CD4-positive, alpha-beta T cell treated with Interferon gamma for 1 hour (primary cell): ENCODE measurements at regions not wholly inside any gene's neighbourhood (a gene's known extent, or its start where the extent isn't known, plus 50 kb on each side); places are given as distances from the start of the nearest gene placed in this dataset.
"Not testable (repeated sequence)": the region's sequence is repeated elsewhere in the genome, so short reads cannot be mapped to it uniquely, and the experiment has no call there.

ENCODE experiments used
- DNase-seq: peaks from one replicate; pipeline ENCODE4 v3.0.0-alpha.2; 2020

DNA sequence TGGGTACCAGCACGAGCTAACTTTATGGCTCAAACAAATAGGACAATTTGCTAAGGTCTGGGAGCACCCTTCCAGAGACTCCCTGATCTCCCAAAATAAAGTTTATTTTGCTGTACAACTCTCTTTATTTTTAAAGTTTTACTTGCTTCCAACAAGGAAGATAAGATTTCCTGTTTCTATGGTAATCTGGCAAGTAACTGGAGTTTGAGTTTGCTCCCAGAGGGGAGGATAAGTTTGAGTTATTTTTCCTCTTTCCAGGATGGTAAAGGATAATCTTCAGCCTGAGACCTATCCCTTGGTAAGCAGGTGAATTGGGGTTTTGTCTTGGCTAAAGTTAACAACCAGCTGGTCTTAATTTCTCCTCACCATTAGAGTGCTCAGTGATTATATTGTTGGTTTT lies 1019.4 kb upstream of the ALCAM start:
- DNase-seq, result no peak

DNA sequence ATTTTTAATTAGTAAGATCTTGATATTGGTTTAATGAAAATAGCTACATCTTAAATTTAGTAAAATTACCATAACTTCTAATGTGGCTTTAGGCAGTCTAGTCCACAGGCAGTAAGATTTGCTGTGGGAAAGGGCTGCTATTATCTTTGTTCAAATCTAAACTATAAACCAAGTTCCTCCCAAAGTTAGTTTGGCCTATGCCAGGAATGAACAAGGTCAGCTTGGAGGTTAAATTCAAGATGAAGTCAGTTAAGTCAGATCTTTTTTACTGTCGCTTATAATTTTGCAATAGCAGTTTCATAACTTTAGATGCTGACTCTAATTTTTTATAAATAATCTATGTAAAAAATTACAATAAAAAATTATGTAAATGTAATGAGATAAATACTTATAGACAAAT lies 1016.9 kb upstream of the ALCAM start:
- DNase-seq, result no peak

DNA sequence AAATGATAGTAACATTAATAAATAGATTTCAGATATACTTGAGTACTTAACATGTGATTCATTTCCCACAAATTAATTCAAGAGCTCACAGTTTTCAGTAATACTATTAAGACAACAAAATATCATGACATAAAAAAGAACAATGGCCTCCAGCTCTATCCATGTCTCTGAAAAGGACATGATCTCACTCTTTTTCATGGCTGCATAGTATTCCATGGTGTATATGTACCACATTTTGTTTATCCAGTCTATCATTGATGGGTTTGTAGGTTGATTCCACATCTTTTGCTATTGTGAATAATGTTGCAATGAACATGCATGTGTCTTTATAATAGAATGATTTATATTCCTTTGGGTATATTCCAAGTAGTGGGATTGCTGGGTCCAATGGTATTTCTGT lies 1012.8 kb upstream of the ALCAM start:
- DNase-seq, result no peak

DNA sequence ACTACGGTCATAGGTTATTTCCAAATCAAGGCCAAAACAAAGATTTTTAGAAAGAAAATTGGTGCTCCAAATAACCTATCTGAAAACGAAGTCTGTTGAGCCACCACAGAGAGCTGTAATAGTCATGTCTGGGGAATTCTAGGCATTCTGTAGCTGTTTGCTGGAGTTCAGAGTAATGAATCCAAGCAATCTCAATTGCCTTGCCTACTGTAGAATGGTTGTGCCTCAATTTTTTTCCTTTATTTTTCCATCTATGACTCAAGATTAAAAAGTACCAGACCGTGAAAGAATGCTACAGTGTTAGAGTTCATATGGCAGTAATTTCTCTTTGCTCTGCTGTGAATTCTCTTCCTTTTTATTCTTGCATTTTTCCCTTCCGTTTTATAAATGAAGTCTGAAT lies 1007.2 kb upstream of the ALCAM start:
- no peak for DNase-seq

DNA sequence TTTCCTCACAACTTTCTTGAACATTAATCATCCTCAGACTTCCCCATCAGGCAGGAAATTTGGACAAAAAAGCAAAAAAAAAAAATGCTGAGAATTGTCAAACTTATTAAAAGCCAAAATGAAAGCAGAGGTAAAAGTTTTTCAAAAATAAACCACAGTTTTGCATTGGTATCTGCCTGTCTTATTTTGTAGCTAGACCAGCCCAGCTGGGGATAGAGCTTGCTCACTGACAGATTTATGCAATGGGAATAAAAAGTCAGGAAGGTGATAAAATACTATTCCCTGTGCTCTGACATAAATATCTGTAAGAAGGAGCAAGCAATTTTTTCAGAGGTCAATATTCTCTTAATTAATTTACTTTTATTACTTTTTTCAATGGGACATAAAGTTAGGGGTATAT lies 1006.7 kb upstream of the ALCAM start:
- no peak for DNase-seq

DNA sequence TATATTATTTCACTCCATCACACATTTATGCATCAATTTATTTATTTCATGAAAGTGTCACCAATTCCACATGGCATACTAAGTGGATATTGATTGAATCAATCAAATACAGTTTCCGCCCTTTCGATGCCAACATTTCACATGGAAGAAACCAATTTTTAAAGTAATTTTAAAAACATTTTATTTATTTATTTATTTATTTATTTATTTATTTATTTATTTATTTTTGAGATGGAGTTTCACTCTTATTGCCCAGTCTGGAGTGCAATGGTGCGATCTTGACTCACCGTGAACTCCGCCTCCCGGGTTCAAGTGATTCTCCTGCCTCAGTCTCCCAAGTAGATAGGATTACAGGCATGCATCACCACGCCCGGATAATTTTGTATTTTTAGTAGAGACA lies 1005.0 kb upstream of the ALCAM start:
- not testable (repeated sequence) for DNase-seq

DNA sequence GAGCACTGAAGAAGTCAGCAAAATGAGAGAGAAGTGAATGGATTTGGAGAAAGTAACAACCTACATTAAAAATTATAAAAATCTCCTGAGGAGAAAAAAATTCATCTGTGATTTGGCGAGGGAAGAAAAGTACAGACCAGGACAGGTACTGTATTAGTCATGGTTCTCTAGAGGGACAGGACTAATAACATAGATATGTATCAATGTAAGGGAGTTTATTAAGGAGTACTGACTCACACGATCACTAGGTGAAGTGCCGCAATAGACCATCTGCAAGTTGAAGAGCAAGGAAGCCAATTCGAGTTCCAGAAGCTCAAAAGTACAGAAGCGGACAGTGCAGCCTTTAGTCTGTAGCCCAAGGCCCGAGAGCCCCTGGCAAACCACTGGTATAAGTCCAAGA lies 1004.4 kb upstream of the ALCAM start:
- no peak for DNase-seq

DNA sequence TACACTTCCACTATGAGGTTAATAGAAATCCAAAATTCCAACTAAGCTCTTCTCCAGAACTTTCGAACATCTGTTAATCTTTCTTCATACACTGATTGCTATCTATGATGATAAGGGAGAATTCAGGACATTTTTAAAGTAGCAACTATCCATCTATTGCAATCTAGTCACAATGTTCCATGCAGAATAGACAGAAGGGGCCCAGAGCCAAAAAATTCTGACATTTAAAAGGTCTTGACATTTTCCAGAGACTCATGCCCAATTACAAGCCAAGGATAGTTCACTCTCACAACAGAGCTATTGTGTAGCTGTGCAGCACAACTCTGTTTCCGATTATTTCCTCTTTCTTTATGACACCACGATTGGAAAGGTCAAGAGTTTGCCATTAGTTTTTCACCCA lies 999.7 kb upstream of the ALCAM start:
- no peak for DNase-seq

DNA sequence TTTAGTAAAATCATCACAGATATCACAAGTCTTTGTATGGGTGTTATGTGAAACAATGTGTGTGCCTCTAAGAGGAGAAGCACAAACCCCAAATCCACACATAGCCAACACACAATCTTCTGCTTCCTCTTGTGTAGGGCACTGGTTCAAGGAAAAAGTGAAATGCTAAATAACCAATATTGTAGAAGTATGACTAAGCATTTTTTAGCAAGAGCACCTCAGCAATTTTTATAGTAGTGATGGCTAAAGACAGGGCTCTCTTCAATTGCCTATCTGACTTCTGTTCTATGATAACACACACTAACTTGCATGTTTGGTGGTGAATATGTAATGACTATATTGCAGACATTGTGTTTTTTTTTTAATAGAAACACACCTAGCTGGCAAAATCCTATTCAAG lies 997.9 kb upstream of the ALCAM start:
- DNase-seq, result no peak

DNA sequence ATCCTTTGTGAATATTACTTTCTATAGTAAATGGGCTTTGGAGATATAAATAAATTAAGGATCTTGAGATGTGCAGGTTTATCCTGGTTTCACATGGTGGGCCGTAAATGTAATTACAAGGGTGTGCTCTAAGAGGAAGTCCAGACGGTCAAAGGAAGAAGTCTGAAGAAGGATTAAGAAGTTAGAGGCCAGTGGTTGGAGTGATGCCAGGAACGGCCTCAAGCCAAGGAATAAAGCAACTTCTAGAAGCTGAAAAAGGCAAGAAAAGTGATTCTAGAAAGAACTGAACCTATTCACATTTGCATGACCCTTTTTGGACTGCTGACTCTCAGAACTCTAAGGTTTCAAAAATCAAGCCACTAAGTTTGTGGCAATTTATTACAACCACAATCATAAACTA lies 981.3 kb upstream of the ALCAM start:
- DNase-seq, result no peak

DNA sequence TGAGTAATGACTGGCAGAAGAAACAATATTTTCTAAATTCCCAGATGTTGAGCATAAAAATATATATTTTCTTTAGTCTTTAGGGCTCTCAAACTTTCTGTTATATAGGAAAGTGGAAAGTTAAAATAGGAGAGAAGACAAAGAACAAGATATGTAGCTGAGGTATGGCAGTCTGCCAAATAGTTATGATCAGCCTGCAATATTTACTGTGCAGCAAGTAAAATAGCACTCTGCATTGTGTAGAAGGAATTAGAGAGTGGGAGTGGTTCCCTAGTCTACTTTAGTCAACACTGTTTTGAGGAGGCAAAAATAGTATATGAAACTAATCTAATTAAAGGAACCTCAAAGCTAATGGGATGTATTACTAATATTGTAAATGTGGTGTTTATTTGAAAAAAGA lies 978.1 kb upstream of the ALCAM start:
- no peak for DNase-seq

DNA sequence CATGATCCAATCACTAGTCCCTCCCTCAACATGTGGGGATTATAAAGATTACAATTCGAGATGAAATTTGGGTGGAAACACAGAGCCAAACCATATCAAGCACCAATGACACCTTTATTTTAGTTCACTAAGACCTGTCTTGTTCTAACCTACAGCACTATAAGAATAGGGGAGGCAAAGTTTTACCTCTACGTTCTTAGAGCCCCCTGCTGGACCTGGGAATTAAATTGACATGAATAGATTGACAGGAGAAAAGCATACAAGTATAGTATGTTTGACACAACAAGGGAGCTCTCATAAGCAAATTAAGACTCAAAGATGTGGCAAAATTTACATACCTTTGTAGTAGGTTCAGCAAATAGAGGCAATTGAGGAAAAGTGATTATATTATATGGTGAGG lies 974.4 kb upstream of the ALCAM start:
- no peak for DNase-seq

DNA sequence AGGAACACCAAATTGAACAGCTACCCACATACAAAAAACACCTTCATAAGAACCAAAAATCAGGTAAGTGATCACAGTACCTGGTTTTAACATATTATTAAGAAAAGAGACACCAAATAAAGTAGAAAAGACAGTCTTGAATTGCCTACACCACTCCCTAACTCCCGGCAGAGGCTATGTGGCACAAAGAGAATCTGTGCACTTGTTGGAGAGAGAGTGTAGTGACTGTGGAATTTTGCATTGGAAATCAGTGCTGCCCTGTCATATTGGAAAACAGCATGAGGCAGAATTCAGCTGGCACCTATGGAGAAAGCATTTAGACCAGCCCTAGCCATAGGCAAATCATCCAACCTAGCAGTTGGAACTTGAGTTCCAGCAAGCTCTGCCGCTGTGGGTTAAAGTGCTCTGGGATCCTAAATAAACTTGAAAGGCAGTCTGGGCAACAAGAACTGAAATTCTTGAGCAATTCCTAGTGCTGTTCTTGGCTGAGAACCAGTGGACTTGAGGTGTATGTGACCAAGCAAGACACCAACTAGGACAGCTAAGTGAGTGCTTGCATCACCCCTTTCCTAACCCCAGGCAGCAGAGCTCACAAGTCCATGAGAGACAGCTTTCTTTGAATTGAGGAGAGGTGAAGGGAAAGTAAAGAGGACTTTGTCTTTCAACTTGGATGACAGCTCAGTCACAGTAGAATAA lies 969.6 kb upstream of the ALCAM start:
- DNase-seq, result no peak

DNA sequence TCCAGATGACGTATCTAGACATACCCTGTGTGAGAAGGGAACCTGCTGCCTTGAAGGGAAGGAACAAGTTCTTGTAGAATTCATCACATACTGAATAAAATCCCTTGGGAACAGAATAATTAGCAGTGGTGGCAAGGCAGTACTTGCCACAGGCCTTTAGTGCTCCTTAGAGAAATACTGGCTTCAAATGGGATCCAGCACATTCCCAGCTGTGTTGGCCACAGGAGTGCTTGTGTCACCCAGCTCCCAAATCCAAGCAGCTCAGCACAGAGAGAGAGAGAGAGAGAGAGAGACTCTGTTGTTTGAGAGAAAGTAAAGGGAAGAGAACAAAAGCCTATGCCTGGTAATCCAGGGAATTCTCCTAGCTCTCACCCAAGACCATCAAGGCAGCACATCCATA lies 969.0 kb upstream of the ALCAM start:
- DNase-seq, result no peak

DNA sequence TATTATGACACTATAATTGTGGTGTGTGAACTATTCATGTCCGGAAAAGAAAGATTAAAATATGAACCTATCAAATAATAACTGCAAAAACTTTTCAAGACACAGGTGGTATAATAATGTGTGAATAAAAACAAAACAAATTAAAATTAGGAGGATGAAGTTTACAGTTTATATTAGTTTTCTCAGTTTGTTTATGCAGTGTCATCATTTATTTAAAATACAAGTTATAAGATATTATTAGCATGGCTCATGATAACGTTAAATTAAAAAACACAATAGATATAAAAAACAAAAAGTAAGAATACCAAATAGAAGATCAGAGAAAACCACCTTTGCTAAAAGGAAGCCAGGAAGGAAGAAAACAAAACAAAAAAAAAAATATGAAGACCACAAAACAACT lies 963.8 kb upstream of the ALCAM start:
- no peak for DNase-seq

DNA sequence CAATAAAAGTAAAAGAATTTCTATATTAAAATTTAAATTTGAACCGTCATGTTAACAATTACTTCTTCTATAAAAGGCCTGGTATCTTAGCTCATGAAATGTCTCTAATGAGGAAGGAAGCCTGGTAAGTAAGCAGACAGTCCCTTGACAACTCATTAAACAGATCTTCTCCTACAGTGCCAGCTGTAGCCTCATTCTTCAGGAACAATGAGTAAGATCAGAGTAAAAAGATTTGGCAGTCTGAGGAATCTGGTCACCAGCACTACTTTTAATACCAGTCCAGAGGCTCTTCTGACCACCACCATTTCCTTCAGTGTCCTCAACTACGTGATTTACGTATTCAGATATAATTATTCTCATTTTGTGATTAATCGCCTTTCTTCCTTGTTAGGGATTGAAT lies 955.0 kb upstream of the ALCAM start:
- DNase-seq, result no peak

DNA sequence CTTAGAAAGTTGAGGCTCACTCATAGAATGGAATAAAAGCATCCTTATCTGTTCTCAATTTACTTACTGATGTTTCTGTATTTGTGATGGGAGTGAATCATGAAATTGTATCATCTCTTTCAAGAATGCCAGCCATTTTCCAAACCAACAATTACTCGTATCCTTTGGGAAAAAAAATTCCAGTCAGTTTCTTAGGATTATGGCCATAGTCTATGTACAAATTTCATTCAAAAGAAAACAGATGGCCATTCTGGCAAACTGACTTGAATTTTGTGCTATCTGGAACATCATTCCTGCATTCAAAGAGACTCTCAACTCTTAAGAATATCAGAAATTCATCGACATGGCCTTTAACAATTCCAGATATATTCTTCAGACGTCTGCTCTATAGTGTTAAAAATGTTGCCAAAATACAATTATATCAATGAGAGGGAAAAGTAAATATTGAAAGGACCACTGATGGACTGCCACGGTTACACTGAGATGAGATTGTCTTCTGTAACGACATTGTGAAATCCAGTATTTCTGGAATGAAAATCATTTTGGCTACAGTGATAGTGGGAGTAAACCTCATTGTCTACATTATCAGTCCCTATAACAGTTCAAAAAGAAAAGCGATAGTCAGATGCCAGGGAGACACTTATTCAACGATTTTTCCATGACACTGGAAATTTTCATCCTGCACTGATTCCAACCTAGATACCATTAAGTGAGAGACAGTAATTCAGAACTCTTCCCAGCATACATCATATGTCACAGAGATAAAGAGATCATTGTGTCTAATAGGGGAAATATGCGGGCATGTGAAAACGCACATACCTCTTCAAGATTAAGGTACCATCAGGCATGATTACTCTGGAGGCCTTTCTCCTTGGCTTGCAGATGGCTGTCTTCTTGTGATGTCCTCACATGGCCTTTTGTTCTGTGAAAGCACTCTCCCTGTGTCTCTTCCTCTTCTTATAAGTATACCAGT lies 953.8 kb upstream of the ALCAM start:
- DNase-seq, result no peak

DNA sequence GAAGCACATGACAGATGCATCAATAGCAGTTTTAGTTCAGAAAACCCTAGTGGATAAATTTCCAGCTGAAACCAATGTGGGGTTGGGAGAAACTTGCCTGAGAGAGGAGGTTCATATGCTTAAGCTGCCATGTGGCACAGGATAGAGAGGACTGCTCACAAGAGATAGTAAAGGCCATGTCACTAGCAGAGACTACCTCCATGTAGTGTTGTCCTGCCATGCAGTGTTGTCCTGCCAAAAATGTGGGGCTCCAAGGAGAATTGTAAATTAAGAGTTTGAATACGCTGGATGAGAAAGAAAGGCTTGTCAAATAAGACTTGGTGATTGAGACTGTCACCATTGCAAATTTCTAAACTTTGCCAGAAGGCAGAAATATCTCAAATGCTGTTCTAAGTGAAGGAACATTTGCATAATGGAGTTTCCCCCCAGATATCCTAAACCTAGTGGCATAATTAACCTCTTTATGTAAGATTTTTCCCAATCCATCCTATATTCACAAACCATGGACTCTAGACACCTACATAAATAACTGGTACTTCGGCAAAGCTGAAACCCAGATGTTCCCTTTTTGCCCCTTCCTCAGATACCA lies 938.3 kb upstream of the ALCAM start:
- no peak for DNase-seq

DNA sequence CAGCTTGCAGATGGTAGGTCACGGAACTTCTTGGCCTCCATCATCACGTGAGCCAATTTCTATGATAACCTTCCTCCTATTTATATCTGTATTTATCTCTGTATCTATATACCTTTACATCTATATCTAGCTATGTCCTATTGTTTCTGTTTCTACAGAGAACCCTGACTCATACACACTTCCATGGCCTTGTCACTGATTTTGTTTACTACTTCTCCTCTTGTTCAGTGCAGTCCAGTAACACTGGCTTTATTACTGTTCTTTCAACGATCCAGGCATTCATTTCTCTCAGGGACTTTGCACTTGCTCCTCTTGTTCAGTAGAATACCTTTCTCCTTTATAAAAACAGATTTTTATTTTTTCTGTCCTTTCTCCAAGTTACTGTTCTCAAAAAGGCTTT lies 937.0 kb upstream of the ALCAM start:
- no peak for DNase-seq

DNA sequence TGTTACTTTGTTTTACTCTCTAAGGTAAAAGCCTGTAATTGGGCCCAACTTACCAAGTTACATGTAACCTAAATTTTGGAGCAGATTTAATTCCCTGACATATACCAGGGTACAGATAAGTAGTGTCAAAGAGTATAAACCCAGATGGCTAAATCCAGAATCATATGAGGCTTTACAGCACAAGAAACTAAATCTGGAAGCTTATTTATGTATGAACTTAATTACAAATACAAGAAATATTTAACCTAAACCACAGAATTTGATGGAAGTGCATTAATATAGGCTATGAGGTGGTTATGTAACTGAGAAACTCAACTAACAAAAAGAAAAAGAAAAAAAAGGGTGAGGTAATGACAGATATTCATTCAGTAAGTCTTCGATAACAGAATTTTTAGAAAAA lies 930.2 kb upstream of the ALCAM start:
- no peak for DNase-seq

DNA sequence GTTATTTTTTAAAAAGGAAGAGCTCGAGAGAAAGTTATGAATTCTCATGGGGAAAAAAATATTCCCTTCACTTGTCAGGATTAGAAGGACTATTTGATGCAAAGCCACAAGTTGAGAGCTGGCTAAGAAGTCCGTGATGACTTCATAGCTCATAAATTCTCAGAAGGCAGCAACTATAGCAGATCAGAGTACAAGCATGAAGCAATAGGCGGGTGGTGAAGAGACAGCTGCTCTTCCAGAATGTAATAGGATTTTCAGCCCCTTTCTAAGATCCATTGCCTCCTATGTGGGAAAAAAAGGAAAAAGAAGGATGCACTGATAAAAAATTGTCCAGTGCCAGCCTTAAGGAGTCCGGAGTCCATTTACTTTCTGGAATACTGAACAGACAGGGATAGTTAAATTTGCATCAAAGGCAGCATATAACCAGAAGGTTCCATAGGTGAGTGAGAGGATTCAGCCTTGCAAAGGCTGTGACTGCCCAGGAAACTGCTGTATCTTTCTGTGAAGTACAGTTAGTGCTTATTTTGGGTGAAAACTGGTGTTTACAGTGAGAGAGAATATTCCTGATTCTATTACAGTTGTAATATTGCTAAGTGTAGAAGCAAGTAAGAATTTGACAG lies 929.5 kb upstream of the ALCAM start:
- no peak for DNase-seq

DNA sequence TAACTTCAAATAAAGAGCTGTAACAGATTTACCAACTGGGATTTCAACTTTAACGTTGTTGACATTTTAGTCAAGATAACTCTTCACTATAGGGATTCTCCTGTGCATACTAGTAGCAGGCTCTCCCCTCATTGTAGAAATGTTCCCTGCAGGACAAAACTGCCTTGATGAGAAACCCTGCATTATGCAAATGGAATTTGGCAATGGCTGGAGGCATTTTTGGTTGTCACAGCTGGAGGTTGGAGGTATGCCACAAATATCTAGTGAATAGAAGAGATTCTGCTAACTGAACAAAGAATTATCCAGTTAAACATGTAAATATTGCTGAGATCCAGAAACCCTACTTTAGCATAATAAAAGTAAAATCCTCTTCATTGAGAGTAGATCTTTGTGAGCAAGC lies 928.8 kb upstream of the ALCAM start:
- DNase-seq, result no peak

DNA sequence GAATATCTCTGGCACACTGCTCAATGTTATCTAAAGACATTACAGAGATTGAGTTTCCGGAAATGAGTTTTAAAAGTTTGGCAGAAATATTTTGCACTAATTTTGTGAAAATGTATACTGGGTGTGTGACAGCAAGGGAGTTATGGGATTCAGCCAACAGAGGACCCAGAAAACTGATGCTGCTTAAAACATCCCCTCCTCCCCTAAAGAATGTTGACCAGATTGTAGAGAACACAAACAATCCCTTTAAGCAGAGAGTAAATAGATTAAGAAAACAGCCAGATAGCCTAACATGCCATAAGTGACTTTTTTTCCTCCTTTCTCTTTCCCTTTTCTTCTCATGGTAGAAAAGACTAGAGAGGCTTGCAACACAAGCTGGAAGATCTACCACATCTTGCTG lies 928.0 kb upstream of the ALCAM start:
- no peak for DNase-seq
